MM.1S (cell line): ENCODE measurements at regions not wholly inside any gene's neighbourhood (a gene's known extent, or its start where the extent isn't known, plus 50 kb on each side); places are given as distances from the start of the nearest gene placed in this dataset.

Experiments used
- DNase-seq: peaks from one replicate; pipeline ENCODE4 v3.0.0-alpha.2; 2015
- H2AFZ ChIP-seq: fragments of 300-600 bp; sonication (generic); 2 replicates; pipeline ENCODE4 v1.6.0; 2016; ENCODE audit warnings: antibody characterized with exemption, low read length
- H3F3A ChIP-seq: fragments of 300-600 bp; sonication (generic); 2 replicates; pipeline ENCODE4 v1.6.1; 2016; ENCODE audit warnings: mild to moderate bottlenecking, antibody characterized with exemption, low read length, moderate library complexity, mixed read lengths; ENCODE audit not compliant: insufficient read depth
- H3K27ac ChIP-seq: fragments of 300-600 bp; sonication (generic); 2 replicates; pipeline ENCODE4 v1.5.1; 2016; ENCODE audit warnings: mild to moderate bottlenecking, low read length
- H3K27me3 ChIP-seq: fragments of 300-600 bp; sonication (generic); replicated peaks from 2 replicates; pipeline ENCODE4 v1.6.0; 2016; ENCODE audit warnings: low read length; ENCODE audit not compliant: insufficient read depth
- H3K36me3 ChIP-seq: fragments of 300-600 bp; sonication (generic); replicated peaks from 2 replicates; pipeline ENCODE4 v1.6.1; 2016; ENCODE audit warnings: mild to moderate bottlenecking, low read length, mixed read lengths; ENCODE audit not compliant: insufficient read depth
- H3K4me1 ChIP-seq: fragments of 300-600 bp; sonication (generic); 2 replicates; pipeline ENCODE4 v1.6.1; 2016; ENCODE audit warnings: low read length, mixed read lengths
- H3K4me2 ChIP-seq: fragments of 300-600 bp; sonication (generic); 2 replicates; pipeline ENCODE4 v1.6.0; 2016; ENCODE audit warnings: low read depth, low read length
- H3K4me3 ChIP-seq: fragments of 300-600 bp; sonication (generic); 2 replicates; pipeline ENCODE4 v1.5.1; 2016; ENCODE audit warnings: low read length, mixed read lengths
- H3K79me2 ChIP-seq: fragments of 300-600 bp; sonication (generic); 2 replicates; pipeline ENCODE4 v1.6.1; 2016; ENCODE audit warnings: mixed run types, low read length, mixed read lengths
- H3K9ac ChIP-seq: fragments of 300-600 bp; sonication (generic); 2 replicates; pipeline ENCODE4 v1.6.1; 2016; ENCODE audit warnings: low read length, mixed read lengths
- H3K9me2 ChIP-seq: fragments of 300-600 bp; sonication (generic); replicated peaks from 2 replicates; pipeline ENCODE4 v1.6.1; 2016; ENCODE audit warnings: mild to moderate bottlenecking, low read length, mixed read lengths; ENCODE audit not compliant: insufficient read depth
- H3K9me3 ChIP-seq: fragments of 300-600 bp; sonication (generic); replicated peaks from 2 replicates; pipeline ENCODE4 v1.6.1; 2016; ENCODE audit warnings: mild to moderate bottlenecking, low read length, mixed read lengths; ENCODE audit not compliant: insufficient read depth
- H4K20me1 ChIP-seq: fragments of 300-600 bp; sonication (generic); 2 replicates; pipeline ENCODE4 v1.6.1; 2016; ENCODE audit warnings: mild to moderate bottlenecking, low read length, moderate library complexity, mixed read lengths; ENCODE audit not compliant: insufficient read depth
- CTCF ChIP-seq: fragments of 300-600 bp; sonication (generic); IDR thresholded peaks from 2 replicates; pipeline ENCODE4 v1.5.1; 2016; ENCODE audit warnings: antibody characterized with exemption, low read length, mixed read lengths
- EZH2 ChIP-seq: fragments of 300-600 bp; sonication (generic); optimal IDR thresholded peaks from 2 replicates; pipeline ENCODE3; 2017; ENCODE audit warnings: low read depth, mild to moderate bottlenecking, antibody characterized with exemption, low read length, mixed read lengths
- EZH2phosphoT487 ChIP-seq: fragments of 300-600 bp; sonication (generic); IDR thresholded peaks from 2 replicates; pipeline ENCODE4 v1.6.1; 2018; ENCODE audit warnings: antibody characterized with exemption, low read length

GRCh38 chr12:28980436-28980835, 168.6 kb upstream of the FAR2 start:
- no peak overlapping the region for H3K27ac ChIP-seq
- H3K4me2 ChIP-seq, result no peak overlapping the region
- TF ChIP-seq EZH2phosphoT487 (no peak), EZH2 (no peak), CTCF (no peak)

GRCh38 chr12:28987538-28988324, 161.3 kb upstream of the FAR2 start:
- Histone ChIP-seq H3K79me2 (no peaks in the 10 kb centered on the region), H3K27ac (no peak overlapping the region), H3K9ac (no peak overlapping the region), H3K36me3 (no peaks in the 10 kb centered on the region), H3K9me3 (no peaks in the 10 kb centered on the region), H4K20me1 (no peaks in the 10 kb centered on the region), H3K4me3 (no peak overlapping the region), H3K4me1 (no peaks in the 10 kb centered on the region), H3K27me3 (no peaks in the 10 kb centered on the region), H3K4me2 (no peak overlapping the region), H3F3A (no peaks in the 10 kb centered on the region), H3K9me2 (no peaks in the 10 kb centered on the region), H2AFZ (no peak overlapping the region)
- TF ChIP-seq CTCF, result no peak
- DNase-seq, result no peak

More at GRCh38 chr12:28980436-28980835, 168.6 kb upstream of the FAR2 start:
- no peaks in the 10 kb centered on the region for H3F3A ChIP-seq
- no peak overlapping the region for H3K4me3 ChIP-seq
- H3K9me3 ChIP-seq, result no peaks in the 10 kb centered on the region
- no peaks in the 10 kb centered on the region for H3K27me3 ChIP-seq
- H3K4me1 ChIP-seq, result no peaks in the 10 kb centered on the region
- H3K36me3 ChIP-seq, result no peaks in the 10 kb centered on the region
- no peak for DNase-seq
- no peaks in the 10 kb centered on the region for H3K9me2 ChIP-seq
- H4K20me1 ChIP-seq, result no peaks in the 10 kb centered on the region
- H3K9ac ChIP-seq, result no peak overlapping the region
- no peak overlapping the region for H2AFZ ChIP-seq
- H3K79me2 ChIP-seq, result no peaks in the 10 kb centered on the region

DNA sequence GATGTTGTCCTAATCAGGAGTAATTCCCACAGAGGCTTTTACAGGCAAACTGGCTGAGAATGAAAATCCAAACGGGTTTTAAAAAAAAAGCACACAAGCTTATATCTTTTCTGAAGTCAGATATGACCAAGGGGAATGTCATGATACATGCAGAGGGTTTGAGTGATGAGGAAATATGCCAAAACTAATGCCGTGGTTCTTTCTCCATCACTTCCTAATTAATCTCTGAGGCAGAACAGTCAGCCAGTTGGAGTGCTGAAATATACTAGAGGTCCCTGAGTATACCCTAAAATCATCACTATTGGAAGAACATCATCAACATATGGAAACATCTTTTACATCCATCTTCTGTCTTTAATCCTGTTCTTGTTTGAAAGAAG, 160.8 kb upstream of the FAR2 start:
- Histone ChIP-seq H3K27me3 (no peaks in the 10 kb centered on the region), H2AFZ (no peak overlapping the region), H3K4me1 (no peaks in the 10 kb centered on the region), H3K79me2 (no peaks in the 10 kb centered on the region), H4K20me1 (no peaks in the 10 kb centered on the region), H3K36me3 (no peaks in the 10 kb centered on the region), H3K4me3 (no peak overlapping the region), H3K4me2 (no peak overlapping the region), H3K9me3 (no peaks in the 10 kb centered on the region), H3K9me2 (no peaks in the 10 kb centered on the region), H3F3A (no peaks in the 10 kb centered on the region), H3K9ac (no peak overlapping the region), H3K27ac (no peak overlapping the region)
- DNase-seq, result no peak
- no peak for TF ChIP-seq EZH2
- TF ChIP-seq CTCF, result no peak
- TF ChIP-seq EZH2phosphoT487, result no peak
